IMR-90 (cell line): ENCODE measurements at regions not wholly inside any gene's neighbourhood (a gene's known extent, or its start where the extent isn't known, plus 50 kb on each side); places are given as distances from the start of the nearest gene placed in this dataset.

ENCODE experiments used
- ATAC-seq: fragments of 200-7000 bp; cut with Tn5 transposase; 2 replicates; pipeline ENCODE4 v1.9.1; 2020; ENCODE audit warnings: low read depth, mild to moderate bottlenecking, moderate library complexity
- BruUV-seq: library from RNA; stranded (reverse); fragments of 400-500 nt; replicated peaks from 2 replicates; lab custom pipeline; 2021; lab: Mats Ljungman, UMichigan
- CTCF ChIA-PET: fragments of 300-600 bp; formaldehyde crosslinking; extraction: SDS; loops from one replicate; lab custom pipeline; 2021; ENCODE audit warnings: antibody characterized with exemption; lab: Yijun Ruan, JAX
- POLR2A ChIA-PET: fragments of 300-600 bp; sonication (Branson Sonifier 250); formaldehyde crosslinking; loops from one replicate; lab custom pipeline; 2022; ENCODE audit warnings: antibody characterized with exemption; ENCODE audit not compliant: unreplicated experiment; lab: Charles Lee
- DNase-seq: peaks from one replicate; pipeline ENCODE4 v3.0.0; 2013
- H2AFZ ChIP-seq: replicated peaks from 2 replicates; pipeline ENCODE3; 2013; ENCODE audit warnings: low read length, mild to moderate bottlenecking; ENCODE audit not compliant: poor library complexity
- H2AK5ac ChIP-seq: 2 replicates; pipeline ENCODE4 v1.6.1; 2013; ENCODE audit warnings: low read depth, low read length, inconsistent platforms
- H2AK9ac ChIP-seq: replicated peaks from 2 replicates; pipeline ENCODE3; 2013; ENCODE audit warnings: mild to moderate bottlenecking, low read depth, low read length, moderate library complexity; ENCODE audit not compliant: poor library complexity
- H2BK120ac ChIP-seq: 2 replicates; pipeline ENCODE4 v1.6.1; 2013; ENCODE audit warnings: low read depth, low read length, inconsistent platforms
- H2BK15ac ChIP-seq: 3 replicates; pipeline ENCODE4 v1.6.1; 2013; ENCODE audit warnings: low read depth, low read length, inconsistent platforms
- H2BK20ac ChIP-seq: 2 replicates; pipeline ENCODE4 v1.6.1; 2013; ENCODE audit warnings: low read depth, mild to moderate bottlenecking, inconsistent platforms, low read length, moderate library complexity
- H2BK5ac ChIP-seq: 2 replicates; pipeline ENCODE4 v1.6.1; 2013; ENCODE audit warnings: mild to moderate bottlenecking, low read depth, low read length, inconsistent platforms; ENCODE audit not compliant: poor library complexity, severe bottlenecking
- H3K14ac ChIP-seq: replicated peaks from 2 replicates; pipeline ENCODE4 v1.6.1; 2013; ENCODE audit warnings: low read depth, low read length, inconsistent platforms
- H3K18ac ChIP-seq: 2 replicates; pipeline ENCODE4 v1.6.1; 2013; ENCODE audit warnings: low read depth, low read length, control low read depth
- H3K23ac ChIP-seq: 2 replicates; pipeline ENCODE4 v1.6.1; 2013; ENCODE audit warnings: low read depth, low read length, inconsistent platforms
- H3K27ac ChIP-seq: 2 replicates; pipeline ENCODE4 v1.5.1; 2013; ENCODE audit warnings: mild to moderate bottlenecking, control low read depth, low read length; ENCODE audit not compliant: insufficient read depth
- H3K27me3 ChIP-seq: 2 replicates; pipeline ENCODE4 v1.6.1; 2013; ENCODE audit warnings: low read length; ENCODE audit not compliant: control insufficient read depth, insufficient read depth
- H3K36me3 ChIP-seq: 2 replicates; pipeline ENCODE4 v1.6.1; 2013; ENCODE audit warnings: low read length, mixed read lengths; ENCODE audit not compliant: control insufficient read depth, insufficient read depth
- H3K4ac ChIP-seq: 2 replicates; pipeline ENCODE4 v1.6.1; 2013; ENCODE audit warnings: low read depth, low read length, inconsistent platforms
- H3K4me1 ChIP-seq: 2 replicates; pipeline ENCODE4 v1.6.1; 2013; ENCODE audit warnings: low read length, mixed read lengths; ENCODE audit not compliant: control insufficient read depth, insufficient read depth
- H3K4me2 ChIP-seq: 2 replicates; pipeline ENCODE4 v1.6.1; 2013; ENCODE audit warnings: low read depth, mild to moderate bottlenecking, control low read depth, low read length, moderate library complexity
- H3K4me3 ChIP-seq: 2 replicates; pipeline ENCODE4 v1.5.1; 2013; ENCODE audit warnings: low read depth, mild to moderate bottlenecking, control low read depth, low read length, moderate library complexity; ENCODE audit not compliant: insufficient read depth
- H3K56ac ChIP-seq: 2 replicates; pipeline ENCODE4 v1.6.1; 2013; ENCODE audit warnings: low read length, inconsistent platforms; ENCODE audit not compliant: insufficient read depth; ENCODE audit errors: extremely low read depth
- H3K79me1 ChIP-seq, 2 experiments: 2 replicates each; pipeline ENCODE4 v1.6.1; 2013; ENCODE audit warnings: low read length in 2 of 2, inconsistent platforms in 1 of 2, low read depth in 1 of 2
- H3K9ac ChIP-seq: 2 replicates; pipeline ENCODE4 v1.6.1; 2013; ENCODE audit warnings: low read depth, low read length, control low read depth
- H3K9me1 ChIP-seq: 2 replicates; pipeline ENCODE4 v1.6.1; 2013; ENCODE audit warnings: low read length, inconsistent platforms; ENCODE audit not compliant: insufficient read depth
- H3K9me3 ChIP-seq: 2 replicates; pipeline ENCODE4 v1.6.1; 2013; ENCODE audit warnings: low read length; ENCODE audit not compliant: control insufficient read depth, insufficient read depth
- H4K20me1 ChIP-seq: 2 replicates; pipeline ENCODE4 v1.6.1; 2013; ENCODE audit warnings: low read length, inconsistent platforms; ENCODE audit not compliant: insufficient read depth
- H4K5ac ChIP-seq: 2 replicates; pipeline ENCODE4 v1.6.1; 2013; ENCODE audit warnings: mild to moderate bottlenecking, low read depth, low read length, control low read depth
- H4K8ac ChIP-seq, 2 experiments: 2 replicates each; pipeline ENCODE4 v1.6.1; 2013; ENCODE audit warnings: low read depth in 2 of 2, low read length in 2 of 2, control low read depth in 1 of 2, inconsistent platforms in 1 of 2
- H4K91ac ChIP-seq: 2 replicates; pipeline ENCODE4 v1.6.1; 2013; ENCODE audit warnings: low read depth, low read length, inconsistent platforms; ENCODE audit not compliant: insufficient read depth
- BHLHE40 ChIP-seq: fragments of 150-350 bp; IDR thresholded peaks from 2 replicates; pipeline ENCODE4 v1.6.1; 2016; ENCODE audit warnings: mild to moderate bottlenecking, low read depth, low read length
- CEBPB ChIP-seq: IDR thresholded peaks from 2 replicates; pipeline ENCODE4 v1.6.1; 2012; ENCODE audit warnings: low read depth, low read length, improper control_type of control experiment
- CHD1 ChIP-seq: IDR thresholded peaks from 2 replicates; pipeline ENCODE4 v1.6.1; 2012; ENCODE audit warnings: low read depth, low read length, improper control_type of control experiment
- CTCF ChIP-seq: conservative IDR thresholded peaks from 2 replicates; pipeline ENCODE4 v1.5.1; 2012; ENCODE audit warnings: mild to moderate bottlenecking, low read depth, low read length, improper control_type of control experiment
- ELK1 ChIP-seq: fragments of 150-350 bp; IDR thresholded peaks from 2 replicates; pipeline ENCODE4 v1.6.1; 2016; ENCODE audit warnings: low read depth, mild to moderate bottlenecking, low read length, moderate library complexity, borderline replicate concordance
- FOS ChIP-seq: fragments of 150-350 bp; IDR thresholded peaks from 2 replicates; pipeline ENCODE4 v1.6.1; 2016; ENCODE audit warnings: low read depth, low read length
- MAFK ChIP-seq: IDR thresholded peaks from 2 replicates; pipeline ENCODE4 v1.6.1; 2012; ENCODE audit warnings: low read depth, low read length, improper control_type of control experiment
- MAZ ChIP-seq: IDR thresholded peaks from 2 replicates; pipeline ENCODE4 v1.6.1; 2012; ENCODE audit warnings: low read depth, mild to moderate bottlenecking, low read length, improper control_type of control experiment, moderate library complexity, borderline replicate concordance
- MXI1 ChIP-seq: IDR thresholded peaks from 2 replicates; pipeline ENCODE4 v1.6.1; 2012; ENCODE audit warnings: low read depth, mild to moderate bottlenecking, low read length, moderate library complexity, borderline replicate concordance
- NFE2L2 ChIP-seq: fragments of 150-350 bp; IDR thresholded peaks from 2 replicates; pipeline ENCODE4 v1.6.1; 2016; ENCODE audit warnings: low read depth, mild to moderate bottlenecking, low read length
- POLR2A ChIP-seq: IDR thresholded peaks from 2 replicates; pipeline ENCODE4 v1.6.1; 2012; ENCODE audit warnings: mild to moderate bottlenecking, low read depth, low read length
- RAD21 ChIP-seq: IDR thresholded peaks from 2 replicates; pipeline ENCODE4 v1.6.1; 2012; ENCODE audit warnings: low read length, improper control_type of control experiment
- RCOR1 ChIP-seq: IDR thresholded peaks from 2 replicates; pipeline ENCODE4 v1.6.1; 2012; ENCODE audit warnings: mild to moderate bottlenecking, low read length, improper control_type of control experiment; ENCODE audit not compliant: insufficient replicate concordance
- RFX5 ChIP-seq: IDR thresholded peaks from 2 replicates; pipeline ENCODE4 v1.8.0; 2012; ENCODE audit warnings: low read depth, mild to moderate bottlenecking, low read length, moderate library complexity
- SMC3 ChIP-seq: fragments of 150-350 bp; IDR thresholded peaks from 2 replicates; pipeline ENCODE4 v1.6.1; 2016; ENCODE audit warnings: low read depth, mild to moderate bottlenecking, antibody characterized with exemption, low read length, moderate library complexity
- USF2 ChIP-seq: fragments of 150-350 bp; IDR thresholded peaks from 2 replicates; pipeline ENCODE4 v1.6.1; 2017; ENCODE audit warnings: mild to moderate bottlenecking, antibody characterized with exemption, low read length, low read depth
- dilution Hi-C: fragments of 300-500 bp; cut with HindIII; formaldehyde crosslinking; loops from one replicate; pipeline ENCODE4 v1.14.3; 2018; ENCODE audit warnings: low sequenced_read_pairs; ENCODE audit not compliant: unreplicated experiment
- in situ Hi-C: fragments of 300-500 bp; cut with MboI; formaldehyde crosslinking; loops from 3 replicates; pipeline ENCODE4 v1.14.3; 2019; ENCODE audit warnings: low sequenced_read_pairs, inconsistent platforms, mixed read lengths
- intact Hi-C: fragments of 100-400 bp; cut with micrococcal nuclease; formaldehyde crosslinking; loops from 2 replicates; pipeline ENCODE4 v1.10.0; 2022

GRCh38 chr6:71468038-71468437 is 179.4 kb downstream of the OGFRL1 start:
- dilution Hi-C loops (no loop called here), intact Hi-C loops (loop anchor here (5.0 kb wide), 2 partner anchors 39 to 46 kb away; no protein-coding TSS in a partner anchor), in situ Hi-C loops (no loop called here)
- Histone ChIP-seq H3K4me3 (no peak overlapping the region), H2BK15ac (no peak overlapping the region), H2BK5ac (peak overlapping the region; percentile 98), H2AFZ (no peak overlapping the region), H4K91ac (no peak overlapping the region), H2AK9ac (no peak overlapping the region), H3K4ac (no peak overlapping the region), H3K14ac (no peak overlapping the region), H3K9me3 (peaks cover 3% of the 10 kb centered on the region; the same call in 1 of the 2 replicates), H2BK120ac (no peak overlapping the region), H2AK5ac (no peak overlapping the region), H3K9ac (no peak overlapping the region), H3K36me3 (no peaks in the 10 kb centered on the region), H4K20me1 (no peaks in the 10 kb centered on the region), H3K56ac (no peak overlapping the region), H3K4me1 (peaks cover 7% of the 10 kb centered on the region), H3K4me2 (no peak overlapping the region), H2BK20ac (no peak overlapping the region), H3K27ac (no peak overlapping the region), H3K18ac (no peak overlapping the region), H3K27me3 (no peaks in the 10 kb centered on the region), H4K8ac (no peak overlapping the region; a peak in 1 of 4 replicates), H3K9me1 (peaks cover 3% of the 10 kb centered on the region; the same call in 1 of the 2 replicates), H3K23ac (no peak overlapping the region), H4K5ac (no peak overlapping the region), H3K79me1 (no peaks in the 10 kb centered on the region)
- ChIA-PET CTCF (interaction anchor here (1.3 kb wide), 1 partner anchor 10 kb away, joined by 3 read pairs; no protein-coding TSS in a partner anchor), POLR2A (no interaction called here)
- TF ChIP-seq BHLHE40 (no peak), USF2 (no peak), RAD21 (no peak), CEBPB (no peak), POLR2A (no peak), RFX5 (no peak), CTCF (no peak), ELK1 (no peak), MAZ (no peak), CHD1 (no peak), MXI1 (no peak), SMC3 (no peak), RCOR1 (no peak), MAFK (no peak), FOS (no peak), NFE2L2 (no peak)
- ATAC-seq (no peak), DNase-seq (no peak)
- no TSS peak for BruUV-seq
